Loucy (cell line): ENCODE measurements at regions not wholly inside any gene's neighbourhood (a gene's known extent, or its start where the extent isn't known, plus 50 kb on each side); places are given as distances from the start of the nearest gene placed in this dataset.
"Not testable (repeated sequence)": the region's sequence is repeated elsewhere in the genome, so short reads cannot be mapped to it uniquely, and the experiment has no call there.

Experiments used
- H2AFZ ChIP-seq: fragments of 200-600 bp; sonication (generic); 2 replicates; pipeline ENCODE4 v1.6.0; 2016; ENCODE audit warnings: antibody characterized with exemption, mild to moderate bottlenecking, low read length, moderate library complexity
- H3F3A ChIP-seq: fragments of 200-600 bp; 2 replicates; pipeline ENCODE4 v1.6.0; 2016; ENCODE audit warnings: antibody characterized with exemption, low read depth, mild to moderate bottlenecking
- H3K27me3 ChIP-seq: fragments of 200-600 bp; sonication (generic); 2 replicates; pipeline ENCODE4 v1.6.1; 2014; ENCODE audit warnings: low read length, mild to moderate bottlenecking; ENCODE audit not compliant: insufficient read depth, poor library complexity, severe bottlenecking
- H3K36me3 ChIP-seq: fragments of 200-600 bp; sonication (generic); 2 replicates; pipeline ENCODE4 v1.6.1; 2016; ENCODE audit warnings: low read length; ENCODE audit not compliant: insufficient read depth
- H3K4me1 ChIP-seq: fragments of 200-600 bp; sonication (generic); 2 replicates; pipeline ENCODE4 v1.5.1; 2014; ENCODE audit warnings: low read length, mild to moderate bottlenecking; ENCODE audit not compliant: insufficient read depth, poor library complexity, severe bottlenecking
- H3K4me2 ChIP-seq: fragments of 200-600 bp; sonication (generic); 2 replicates; pipeline ENCODE4 v1.6.0; 2014; ENCODE audit warnings: antibody characterized with exemption, low read length, low read depth, mild to moderate bottlenecking; ENCODE audit not compliant: poor library complexity, severe bottlenecking
- H3K4me3 ChIP-seq: fragments of 200-600 bp; sonication (generic); 2 replicates; pipeline ENCODE4 v1.5.1; 2014; ENCODE audit warnings: low read length, mild to moderate bottlenecking, mixed read lengths; ENCODE audit not compliant: poor library complexity, severe bottlenecking
- H3K79me2 ChIP-seq: fragments of 200-600 bp; sonication (generic); 2 replicates; pipeline ENCODE4 v1.6.1; 2014; ENCODE audit warnings: low read length; ENCODE audit not compliant: insufficient read depth
- H3K9ac ChIP-seq: fragments of 200-600 bp; sonication (generic); 2 replicates; pipeline ENCODE4 v1.6.0; 2014; ENCODE audit warnings: mild to moderate bottlenecking, low read depth, low read length, moderate library complexity; ENCODE audit not compliant: poor library complexity, severe bottlenecking
- H3K9me2 ChIP-seq: fragments of 200-600 bp; sonication (generic); replicated peaks from 2 replicates; pipeline ENCODE4 v1.6.1; 2016; ENCODE audit warnings: low read depth, low read length, mixed read lengths
- H3K9me3 ChIP-seq: fragments of 200-600 bp; sonication (generic); 2 replicates; pipeline ENCODE4 v1.6.1; 2014; ENCODE audit warnings: mild to moderate bottlenecking, antibody characterized with exemption, low read length, low read depth; ENCODE audit not compliant: insufficient read depth
- H4K20me1 ChIP-seq: fragments of 200-600 bp; sonication (generic); 2 replicates; pipeline ENCODE4 v1.6.0; 2014; ENCODE audit warnings: antibody characterized with exemption, low read length, mild to moderate bottlenecking; ENCODE audit not compliant: insufficient read depth, poor library complexity, severe bottlenecking
- EZH2phosphoT487 ChIP-seq: fragments of 200-600 bp; IDR thresholded peaks from 2 replicates; pipeline ENCODE4 v1.6.1; 2018; ENCODE audit warnings: antibody characterized with exemption, mild to moderate bottlenecking, moderate library complexity, borderline replicate concordance
- TF ChIP-seq, protein P1 (sequence below): fragments of 200-600 bp; sonication (generic); conservative IDR thresholded peaks from 2 replicates; pipeline ENCODE4 v1.5.1; 2014; ENCODE audit warnings: mild to moderate bottlenecking, antibody characterized with exemption, low read length

DNA sequence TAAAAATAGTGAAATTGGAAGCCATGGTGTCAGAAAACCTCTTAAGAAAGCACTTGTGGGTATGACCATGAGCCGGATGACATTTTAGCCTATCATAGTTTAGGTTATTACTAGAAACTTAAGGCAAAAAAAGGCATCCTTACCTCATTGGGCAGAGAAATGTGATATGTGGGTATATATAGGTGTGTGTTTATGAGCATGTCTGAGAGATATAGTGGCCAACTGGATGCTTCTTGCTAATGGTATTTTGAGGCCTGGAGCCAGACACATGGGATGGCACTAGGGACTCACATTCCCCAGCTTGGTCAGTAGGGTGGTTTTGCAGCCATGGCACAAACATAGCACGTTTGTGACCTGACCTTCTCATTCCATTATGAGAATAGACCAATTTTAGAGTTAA, 295.6 kb upstream of the MEF2C start:
- no peak for TF ChIP-seq EZH2phosphoT487
- TF ChIP-seq, protein P1, sequence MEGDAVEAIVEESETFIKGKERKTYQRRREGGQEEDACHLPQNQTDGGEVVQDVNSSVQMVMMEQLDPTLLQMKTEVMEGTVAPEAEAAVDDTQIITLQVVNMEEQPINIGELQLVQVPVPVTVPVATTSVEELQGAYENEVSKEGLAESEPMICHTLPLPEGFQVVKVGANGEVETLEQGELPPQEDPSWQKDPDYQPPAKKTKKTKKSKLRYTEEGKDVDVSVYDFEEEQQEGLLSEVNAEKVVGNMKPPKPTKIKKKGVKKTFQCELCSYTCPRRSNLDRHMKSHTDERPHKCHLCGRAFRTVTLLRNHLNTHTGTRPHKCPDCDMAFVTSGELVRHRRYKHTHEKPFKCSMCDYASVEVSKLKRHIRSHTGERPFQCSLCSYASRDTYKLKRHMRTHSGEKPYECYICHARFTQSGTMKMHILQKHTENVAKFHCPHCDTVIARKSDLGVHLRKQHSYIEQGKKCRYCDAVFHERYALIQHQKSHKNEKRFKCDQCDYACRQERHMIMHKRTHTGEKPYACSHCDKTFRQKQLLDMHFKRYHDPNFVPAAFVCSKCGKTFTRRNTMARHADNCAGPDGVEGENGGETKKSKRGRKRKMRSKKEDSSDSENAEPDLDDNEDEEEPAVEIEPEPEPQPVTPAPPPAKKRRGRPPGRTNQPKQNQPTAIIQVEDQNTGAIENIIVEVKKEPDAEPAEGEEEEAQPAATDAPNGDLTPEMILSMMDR: no peak
- no peaks in the 10 kb centered on the region for H3K36me3 ChIP-seq
- no peak overlapping the region for H3K9ac ChIP-seq
- no peaks in the 10 kb centered on the region for H4K20me1 ChIP-seq
- H3K27me3 ChIP-seq: no peaks in the 10 kb centered on the region
- no peaks in the 10 kb centered on the region for H3K79me2 ChIP-seq
- H3K9me3 ChIP-seq: no peaks in the 10 kb centered on the region
- H3K4me3 ChIP-seq: no peak overlapping the region
- H3K4me1 ChIP-seq: no peaks in the 10 kb centered on the region
- H2AFZ ChIP-seq: no peak overlapping the region
- H3K9me2 ChIP-seq: no peaks in the 10 kb centered on the region
- no peaks in the 10 kb centered on the region for H3F3A ChIP-seq
- H3K4me2 ChIP-seq: no peak overlapping the region

DNA sequence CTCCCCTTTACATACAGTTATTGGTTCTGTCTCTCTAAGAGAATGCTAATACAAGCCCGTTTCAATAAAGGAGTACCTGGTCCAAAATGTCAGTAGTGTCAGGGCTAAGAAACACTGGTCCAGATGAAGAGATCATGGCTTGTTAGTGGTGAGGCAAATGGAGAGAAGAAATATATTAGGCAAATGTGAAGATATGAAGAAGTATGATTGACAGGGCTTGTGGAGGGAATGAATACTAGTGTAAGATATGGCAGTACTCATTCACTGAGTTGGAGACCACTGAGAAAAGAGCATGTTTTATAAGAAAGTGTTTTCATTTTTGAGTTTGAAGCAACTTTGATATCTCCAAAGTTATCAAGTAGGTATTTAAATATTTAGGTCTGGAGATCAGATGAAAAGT, 290.5 kb upstream of the MEF2C start:
- Histone ChIP-seq H3K36me3 (no peaks in the 10 kb centered on the region), H3F3A (no peaks in the 10 kb centered on the region)
- TF ChIP-seq EZH2phosphoT487: no peak
- TF ChIP-seq, protein P1: no peak

DNA sequence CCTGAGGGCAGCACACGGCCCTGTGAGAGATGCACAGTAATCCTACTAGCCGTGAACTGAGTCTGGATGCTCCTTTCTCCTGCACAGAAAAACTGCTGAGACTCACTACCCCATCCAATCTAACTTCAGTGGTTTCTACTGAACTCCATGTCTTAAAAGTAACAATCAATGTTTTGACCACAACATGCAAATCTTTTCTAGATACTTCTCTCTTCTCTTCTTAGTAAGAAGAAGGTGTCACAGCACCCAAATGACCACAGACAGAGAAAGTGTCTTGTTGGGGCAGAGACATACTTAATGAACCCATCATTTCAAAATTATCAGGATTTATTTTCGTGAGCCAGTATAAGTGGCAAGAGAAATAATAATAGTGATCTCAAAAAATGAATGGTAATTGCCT, 285.8 kb upstream of the MEF2C start:
- H3K27me3 ChIP-seq: no peaks in the 10 kb centered on the region
- no peaks in the 10 kb centered on the region for H3K79me2 ChIP-seq
- no peaks in the 10 kb centered on the region for H3K4me1 ChIP-seq
- no peaks in the 10 kb centered on the region for H3K9me3 ChIP-seq
- no peaks in the 10 kb centered on the region for H4K20me1 ChIP-seq
- no peak overlapping the region for H3K4me2 ChIP-seq
- H2AFZ ChIP-seq: no peak overlapping the region
- H3F3A ChIP-seq: no peaks in the 10 kb centered on the region
- no peak overlapping the region for H3K9ac ChIP-seq
- H3K36me3 ChIP-seq: no peaks in the 10 kb centered on the region
- H3K4me3 ChIP-seq: no peak overlapping the region
- TF ChIP-seq EZH2phosphoT487: no peak
- TF ChIP-seq, protein P1: no peak
- no peaks in the 10 kb centered on the region for H3K9me2 ChIP-seq

More for the DNA sequence above, 290.5 kb upstream of the MEF2C start:
- Histone ChIP-seq H3K9me3 (no peaks in the 10 kb centered on the region), H4K20me1 (no peaks in the 10 kb centered on the region), H3K9ac (no peak overlapping the region), H2AFZ (no peak overlapping the region), H3K4me3 (no peak overlapping the region), H3K4me1 (no peaks in the 10 kb centered on the region), H3K4me2 (no peak overlapping the region), H3K79me2 (no peaks in the 10 kb centered on the region), H3K9me2 (no peaks in the 10 kb centered on the region), H3K27me3 (no peaks in the 10 kb centered on the region)

DNA sequence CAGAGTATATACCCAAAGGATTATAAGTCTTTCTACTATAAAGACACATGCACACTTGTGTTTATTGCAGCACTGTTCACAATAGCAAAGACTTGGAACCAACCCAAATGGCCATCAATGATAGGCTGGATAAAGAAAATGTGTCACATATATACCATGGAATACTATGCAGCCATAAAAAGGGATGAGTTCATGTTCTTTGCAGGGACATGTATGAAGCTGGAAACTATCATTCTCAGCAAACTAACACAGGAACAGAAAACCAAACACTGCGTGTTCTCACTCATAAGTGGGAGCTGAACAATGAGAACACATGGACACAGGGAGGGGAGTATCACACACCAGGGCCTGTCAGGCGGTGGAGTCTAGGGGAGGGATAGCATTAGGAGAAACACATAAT, 281.7 kb upstream of the MEF2C start:
- H3K36me3 ChIP-seq, H3K9me2 ChIP-seq, H3K4me1 ChIP-seq, H3K79me2 ChIP-seq, H3F3A ChIP-seq, H3K27me3 ChIP-seq, H3K9ac ChIP-seq, H3K4me3 ChIP-seq, H4K20me1 ChIP-seq, H3K9me3 ChIP-seq, H3K4me2 ChIP-seq, H2AFZ ChIP-seq: not testable (repeated sequence)
